Iris pigment epithelial cell (primary cell): ENCODE measurements at regions not wholly inside any gene's neighbourhood (a gene's known extent, or its start where the extent isn't known, plus 50 kb on each side); places are given as distances from the start of the nearest gene placed in this dataset.
A peak's percentile ranks its signal among the peaks of the same experiment; 100 is the strongest.

ENCODE experiments used
- DNase-seq: peaks from one replicate; pipeline ENCODE4 v3.0.0-alpha.2; 2011; ENCODE audit warnings: low read depth

DNA sequence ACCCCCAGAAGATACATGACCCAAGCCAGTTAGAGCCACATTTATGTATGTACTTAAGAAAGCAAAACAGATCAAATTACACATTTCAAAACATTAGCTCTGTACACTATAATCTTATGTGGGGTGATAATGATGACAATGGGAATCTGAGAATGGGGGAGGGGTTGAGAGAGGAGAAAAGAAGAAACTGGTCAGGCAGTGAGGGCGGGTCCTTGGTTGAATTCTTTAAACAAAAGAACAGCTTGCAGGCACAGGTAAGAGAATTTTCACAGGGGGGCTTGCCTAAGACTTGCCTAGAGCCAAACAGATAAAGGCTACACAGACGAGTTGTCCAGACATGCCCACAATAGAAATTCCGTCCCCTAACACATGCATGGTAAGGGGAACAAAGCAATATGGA, 76.8 kb upstream of the PTER start:
- no peak for DNase-seq

DNA sequence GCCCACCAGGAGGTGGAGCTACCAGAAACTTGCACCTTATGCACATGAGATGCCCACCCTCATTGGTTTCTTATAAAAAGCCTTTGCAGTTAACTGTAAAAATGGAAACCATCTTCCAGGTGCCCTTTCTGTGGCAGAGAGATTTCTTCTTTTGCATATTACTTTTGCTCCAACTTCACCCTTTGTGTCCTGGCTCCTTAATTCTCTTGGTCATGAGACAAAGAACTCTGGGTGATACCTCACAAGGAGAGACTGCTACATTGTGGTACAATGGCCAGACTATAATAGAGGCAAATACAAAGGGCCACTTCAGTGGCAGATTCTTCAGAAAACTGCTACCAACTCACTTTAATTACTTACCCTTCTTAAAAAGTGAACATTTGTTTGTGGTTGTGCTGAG, 76.4 kb upstream of the PTER start:
- no peak for DNase-seq

DNA sequence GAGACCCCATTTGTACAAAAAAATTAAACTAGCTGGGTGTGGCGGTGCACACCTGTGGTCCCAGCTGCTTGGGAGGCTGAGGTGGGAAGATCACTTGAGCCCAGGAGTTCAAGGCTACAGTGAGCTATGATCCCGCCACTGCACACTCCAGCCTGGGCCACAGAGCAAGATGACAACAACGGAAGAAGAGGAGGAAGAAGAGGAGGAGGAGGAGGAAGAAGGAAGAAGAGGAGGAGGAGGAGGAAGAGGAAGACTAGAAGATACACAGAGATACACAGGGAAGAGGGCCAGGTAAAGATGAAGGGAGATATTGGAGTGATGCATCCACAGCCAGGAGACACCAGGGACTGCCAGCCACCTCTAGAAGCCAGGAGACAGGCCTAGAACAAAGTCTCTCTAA, 75.7 kb upstream of the PTER start:
- DNase-seq, result no peak

DNA sequence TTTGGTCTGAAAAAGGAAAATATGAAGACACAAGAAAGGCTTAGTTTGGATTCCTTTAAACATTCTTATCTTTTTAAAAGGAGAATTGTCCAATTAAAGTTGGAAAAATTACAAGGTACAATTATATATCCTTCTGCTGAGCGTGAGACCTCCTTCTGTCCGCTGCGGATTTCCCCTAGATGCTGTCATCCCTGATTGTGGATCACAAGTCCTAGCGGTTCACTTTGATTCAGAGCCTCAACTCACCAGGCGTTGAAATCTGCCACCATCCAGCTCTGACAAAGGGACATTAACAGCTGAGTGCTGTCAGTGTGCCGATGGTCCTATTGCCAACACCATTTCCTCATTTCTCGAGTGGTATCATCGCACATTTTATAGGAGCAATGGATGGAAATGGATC, 73.1 kb upstream of the PTER start:
- no peak for DNase-seq

DNA sequence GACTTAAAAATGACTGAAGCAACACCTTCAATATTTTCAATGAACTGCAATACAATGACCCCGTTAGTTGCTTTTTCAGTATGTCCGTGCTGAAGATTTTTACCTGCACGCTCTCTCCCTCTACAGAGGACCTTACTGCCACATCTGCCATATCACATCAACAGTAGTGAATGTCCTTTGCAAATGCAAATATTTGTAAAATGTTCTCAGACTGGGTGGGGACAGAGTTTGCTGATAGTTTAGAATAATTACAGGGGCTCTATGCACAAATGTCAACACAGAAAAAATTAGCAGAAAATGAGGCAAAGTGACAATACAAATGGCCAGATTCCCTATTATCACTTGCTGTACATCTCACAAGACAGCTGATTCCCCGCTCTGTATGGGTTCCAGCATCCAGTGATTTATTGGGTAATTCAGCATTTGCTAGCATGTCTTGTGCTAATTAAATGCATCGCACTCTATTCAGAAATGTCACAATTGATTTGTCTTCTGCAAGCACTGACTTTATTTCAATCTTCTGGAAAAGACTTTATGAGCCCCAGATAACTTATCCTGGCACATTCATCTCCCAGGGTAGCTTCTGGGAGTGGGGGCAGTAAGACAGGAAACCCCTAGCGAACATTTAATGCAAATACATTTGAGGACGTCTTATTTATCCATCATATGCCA, 69.1 kb upstream of the PTER start:
- DNase-seq, result no peak

DNA sequence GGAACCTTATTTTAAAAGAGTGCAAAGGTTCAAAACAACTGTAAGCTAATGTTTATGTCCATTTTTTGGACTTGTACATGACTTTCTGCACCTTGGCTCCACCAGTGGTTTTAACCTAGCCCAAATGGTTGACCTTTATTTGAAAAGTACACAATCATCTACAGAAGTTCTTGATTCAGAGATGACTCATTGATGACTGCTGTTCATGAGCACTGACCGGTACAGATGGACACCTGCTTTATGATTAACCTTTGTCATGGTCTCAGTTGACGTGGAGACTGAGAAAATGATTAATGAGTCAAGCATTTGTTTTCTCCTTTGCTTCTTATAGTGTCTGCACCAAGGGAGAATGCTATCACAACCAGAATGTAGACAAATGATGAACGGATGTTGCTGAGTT, 55.7 kb upstream of the PTER start:
- peak; percentile 40 for DNase-seq

DNA sequence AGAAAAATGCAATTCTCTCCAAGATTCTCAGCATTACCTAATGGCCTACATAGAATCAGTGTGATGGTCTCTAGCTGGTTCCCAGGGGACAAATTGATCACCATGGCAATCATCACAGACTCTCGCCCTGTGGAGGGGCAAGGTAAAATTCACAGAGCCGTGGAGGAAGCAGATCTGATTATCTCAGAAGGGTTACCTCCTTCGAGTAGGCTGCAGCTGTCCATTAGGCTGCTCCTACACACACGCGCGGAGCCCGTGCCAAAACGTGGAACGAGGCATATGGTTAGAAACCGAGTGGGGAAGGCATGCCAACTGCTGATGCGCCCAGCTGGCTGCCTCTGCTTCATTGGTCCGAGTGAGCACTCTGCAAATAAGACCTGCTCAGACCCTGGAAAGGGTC, 52.8 kb upstream of the PTER start:
- no peak for DNase-seq

DNA sequence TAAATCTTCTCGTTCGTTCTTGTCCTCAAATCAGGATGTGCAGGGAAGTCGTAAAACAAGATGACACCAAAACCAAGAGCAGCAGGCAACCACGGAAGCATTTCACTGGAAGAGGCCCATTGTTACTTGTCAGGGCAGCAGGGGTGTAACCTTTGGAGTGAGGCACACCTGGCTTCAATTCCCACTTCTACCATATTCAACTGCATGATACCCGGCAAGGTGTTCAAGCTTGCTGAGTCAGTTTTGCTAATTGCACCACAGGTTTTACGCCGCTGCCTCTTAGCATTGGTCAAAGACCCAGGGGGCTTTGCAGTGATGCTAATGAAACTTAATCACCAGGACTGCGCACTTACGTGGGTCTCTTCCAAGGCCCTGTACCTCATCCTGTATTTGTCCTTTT, 50.0 kb upstream of the PTER start:
- DNase-seq, result no peak
